ENCODE measurements at regions not wholly inside any gene's neighbourhood (a gene's known extent, or its start where the extent isn't known, plus 50 kb on each side); places are given as distances from the start of the nearest gene placed in this dataset.

GRCh38 chr12:91643763-91644162, 461.1 kb upstream of the DCN start:
- no peak for TF ChIP-seq EZH2phosphoT487 (IDR thresholded peaks at IDR 0.05; ENCODE audit: low read length)
- TF ChIP-seq EZH2 (optimal IDR thresholded peaks at IDR 0.05; ENCODE audit: low read depth, low read length), result no peak
